Left ventricle myocardium inferior (tissue), 1 donor: ENCODE measurements at regions not wholly inside any gene's neighbourhood (a gene's known extent, or its start where the extent isn't known, plus 50 kb on each side); places are given as distances from the start of the nearest gene placed in this dataset.

Experiments
- DNase-seq: peaks from one replicate; pipeline ENCODE4 v3.0.0-alpha.2; 2020
- H3K27ac ChIP-seq: fragments of 200-600 bp; replicated peaks from 2 replicates; pipeline ENCODE4 v1.8.0; 2021
- H3K27me3 ChIP-seq: fragments of 200-600 bp; 2 replicates; pipeline ENCODE4 v1.8.0; 2021; ENCODE audit warnings: low read depth
- H3K36me3 ChIP-seq: fragments of 200-600 bp; 2 replicates; pipeline ENCODE4 v1.8.0; 2021
- H3K4me1 ChIP-seq: fragments of 200-600 bp; 2 replicates; pipeline ENCODE4 v1.8.0; 2021
- H3K4me3 ChIP-seq: fragments of 200-600 bp; 2 replicates; pipeline ENCODE4 v1.8.0; 2021; ENCODE audit warnings: mild to moderate bottlenecking, moderate library complexity
- H3K9me3 ChIP-seq: fragments of 200-600 bp; replicated peaks from 2 replicates; pipeline ENCODE4 v1.8.0; 2021
- intact Hi-C: fragments of 100-400 bp; cut with micrococcal nuclease; formaldehyde crosslinking; loops from one replicate; pipeline ENCODE4 v1.11.0; 2022
- TF ChIP-seq, protein P1 (sequence below): fragments of 200-600 bp; IDR thresholded peaks from 2 replicates; pipeline ENCODE4 v1.8.0; 2021; ENCODE audit warnings: antibody characterized with exemption, mild to moderate bottlenecking, borderline replicate concordance
- donor health status: DM: no; HTN: yes; CAD: no; lungs with severe emphysema.

GRCh38 chr10:83880252-83880791, 259.0 kb upstream of the GHITM start:
- DNase-seq = no peak
- Histone ChIP-seq H3K27ac (peak overlapping the region; percentile 55), H3K4me3 (no peak overlapping the region), H3K4me1 (no peaks in the 10 kb centered on the region), H3K9me3 (no peaks in the 10 kb centered on the region), H3K27me3 (no peaks in the 10 kb centered on the region), H3K36me3 (no peaks in the 10 kb centered on the region)
- TF ChIP-seq, protein P1, sequence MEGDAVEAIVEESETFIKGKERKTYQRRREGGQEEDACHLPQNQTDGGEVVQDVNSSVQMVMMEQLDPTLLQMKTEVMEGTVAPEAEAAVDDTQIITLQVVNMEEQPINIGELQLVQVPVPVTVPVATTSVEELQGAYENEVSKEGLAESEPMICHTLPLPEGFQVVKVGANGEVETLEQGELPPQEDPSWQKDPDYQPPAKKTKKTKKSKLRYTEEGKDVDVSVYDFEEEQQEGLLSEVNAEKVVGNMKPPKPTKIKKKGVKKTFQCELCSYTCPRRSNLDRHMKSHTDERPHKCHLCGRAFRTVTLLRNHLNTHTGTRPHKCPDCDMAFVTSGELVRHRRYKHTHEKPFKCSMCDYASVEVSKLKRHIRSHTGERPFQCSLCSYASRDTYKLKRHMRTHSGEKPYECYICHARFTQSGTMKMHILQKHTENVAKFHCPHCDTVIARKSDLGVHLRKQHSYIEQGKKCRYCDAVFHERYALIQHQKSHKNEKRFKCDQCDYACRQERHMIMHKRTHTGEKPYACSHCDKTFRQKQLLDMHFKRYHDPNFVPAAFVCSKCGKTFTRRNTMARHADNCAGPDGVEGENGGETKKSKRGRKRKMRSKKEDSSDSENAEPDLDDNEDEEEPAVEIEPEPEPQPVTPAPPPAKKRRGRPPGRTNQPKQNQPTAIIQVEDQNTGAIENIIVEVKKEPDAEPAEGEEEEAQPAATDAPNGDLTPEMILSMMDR = no peak
- intact Hi-C loops = no loop called here

DNA sequence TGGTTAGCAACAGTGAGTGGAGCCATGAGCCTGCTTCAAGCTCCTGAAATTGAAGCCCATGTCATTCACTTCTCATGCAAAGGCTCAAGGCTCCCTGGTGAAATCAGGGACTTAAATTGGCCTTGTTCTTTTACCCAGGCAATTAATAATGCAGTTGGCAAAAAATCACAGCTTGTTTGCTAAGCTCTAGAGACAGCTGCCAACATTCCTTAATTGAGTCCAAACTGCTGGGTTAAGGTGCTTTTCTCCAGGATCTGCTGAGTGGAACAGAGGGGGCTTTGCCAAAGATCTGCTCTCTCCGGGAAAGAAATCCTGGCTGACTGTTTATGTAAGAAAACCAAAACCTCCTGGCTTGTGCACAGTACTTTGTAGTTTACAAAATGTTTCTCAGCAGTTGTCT, 257.6 kb upstream of the GHITM start:
- TF ChIP-seq, protein P1 = no peak
- Histone ChIP-seq H3K9me3 (no peaks in the 10 kb centered on the region), H3K4me3 (no peak overlapping the region), H3K4me1 (no peaks in the 10 kb centered on the region), H3K27ac (peak overlapping the region; percentile 55), H3K27me3 (no peaks in the 10 kb centered on the region), H3K36me3 (no peaks in the 10 kb centered on the region)
- intact Hi-C loops = no loop called here
- DNase-seq = no peak

DNA sequence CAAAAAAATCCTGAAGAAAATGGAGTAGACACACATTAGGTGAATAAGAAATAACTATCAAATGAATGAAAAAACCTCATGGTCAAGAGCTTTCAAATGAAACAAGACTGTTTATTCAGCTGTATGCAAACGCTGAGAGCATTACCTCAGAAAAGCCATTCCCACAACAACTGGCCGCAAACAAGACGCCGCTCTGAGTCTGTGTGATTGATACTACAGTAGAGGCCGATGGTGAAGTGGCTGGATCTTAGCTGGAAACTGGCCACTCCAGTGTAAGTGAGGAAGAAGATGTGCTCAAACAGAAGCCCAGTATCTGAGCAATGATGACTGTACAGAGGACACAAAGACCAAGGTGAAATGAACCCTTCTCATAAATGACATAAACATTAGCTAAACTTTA, 252.4 kb upstream of the GHITM start:
- H3K9me3 ChIP-seq = no peaks in the 10 kb centered on the region
- intact Hi-C loops = no loop called here
- no peaks in the 10 kb centered on the region for H3K36me3 ChIP-seq
- H3K4me1 ChIP-seq = no peaks in the 10 kb centered on the region
- H3K4me3 ChIP-seq = no peak overlapping the region
- H3K27me3 ChIP-seq = no peaks in the 10 kb centered on the region
- no peak overlapping the region for H3K27ac ChIP-seq
- TF ChIP-seq, protein P1 = no peak
- no peak for DNase-seq

DNA sequence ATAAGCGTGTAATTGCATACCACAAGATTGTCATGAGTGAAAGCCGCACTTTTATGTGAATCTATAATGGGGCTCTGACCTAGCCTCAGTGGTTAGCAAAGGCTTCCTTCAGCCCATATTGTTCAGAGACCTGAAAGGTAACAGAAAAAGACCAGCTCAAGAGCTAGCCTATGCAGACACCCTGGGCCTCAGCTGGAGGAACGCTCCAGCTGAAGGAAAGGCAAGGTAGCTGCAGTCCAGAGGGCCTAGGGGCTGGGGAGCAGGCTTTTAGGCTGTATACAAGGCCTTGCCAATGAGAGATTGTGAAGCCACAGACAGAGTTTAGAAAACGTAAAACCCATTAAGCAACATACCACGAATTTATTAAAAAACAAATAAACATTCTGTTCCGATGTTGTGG, 246.6 kb upstream of the GHITM start:
- Histone ChIP-seq H3K27ac (no peak overlapping the region), H3K4me3 (no peak overlapping the region), H3K4me1 (no peaks in the 10 kb centered on the region), H3K9me3 (no peaks in the 10 kb centered on the region), H3K27me3 (no peaks in the 10 kb centered on the region), H3K36me3 (no peaks in the 10 kb centered on the region)
- TF ChIP-seq, protein P1 = no peak
- no peak for DNase-seq
- intact Hi-C loops = no loop called here

DNA sequence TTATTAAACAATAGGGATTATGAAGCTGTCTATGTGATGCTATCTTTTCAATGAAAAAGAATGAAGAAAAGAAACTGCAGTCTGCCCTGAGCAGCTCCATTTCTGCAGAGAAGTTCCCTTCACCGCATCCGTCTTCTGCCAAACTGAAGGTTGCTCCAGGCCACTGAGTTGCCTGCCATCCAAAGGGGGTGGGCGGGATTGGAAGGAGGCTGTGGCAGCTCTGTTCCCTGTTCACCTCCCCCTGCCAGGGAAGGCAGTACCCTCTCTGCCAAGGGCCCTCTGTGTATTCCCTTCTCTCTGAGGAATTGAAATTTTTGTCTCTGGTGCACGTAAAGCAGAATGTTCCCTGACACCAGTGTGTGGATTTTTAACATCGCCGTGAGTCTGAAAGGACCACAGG, 243.1 kb upstream of the GHITM start:
- H3K27ac ChIP-seq = no peak overlapping the region
- H3K36me3 ChIP-seq = no peaks in the 10 kb centered on the region
- DNase-seq = no peak
- intact Hi-C loops = no loop called here
- H3K4me3 ChIP-seq = no peak overlapping the region
- no peaks in the 10 kb centered on the region for H3K27me3 ChIP-seq
- TF ChIP-seq, protein P1 = no peak
- no peaks in the 10 kb centered on the region for H3K9me3 ChIP-seq
- H3K4me1 ChIP-seq = no peaks in the 10 kb centered on the region
